Ovary (tissue), 7 donors: ENCODE measurements at regions not wholly inside any gene's neighbourhood (a gene's known extent, or its start where the extent isn't known, plus 50 kb on each side); places are given as distances from the start of the nearest gene placed in this dataset.

ENCODE experiments used
- DNase-seq, 5 donors: peaks; one replicate each; pipeline ENCODE4 v3.0.0-alpha.2; 2019 to 2020
- H3K27ac ChIP-seq, 2 donors: fragments of 200-600 bp; one replicate each; pipeline versions ENCODE4 v1.5.1 to v1.8.0; 2019 to 2022
- H3K27me3 ChIP-seq: fragments of 200-600 bp; one replicate; pipeline ENCODE4 v1.8.0; 2022
- H3K36me3 ChIP-seq: fragments of 200-600 bp; sonication (generic); one replicate; pipeline ENCODE4 v1.5.1; 2019
- H3K4me1 ChIP-seq: one replicate; pipeline ENCODE4 v1.8.1; 2013; ENCODE audit warnings: mild to moderate bottlenecking, moderate library complexity; ENCODE audit not compliant: insufficient read depth
- H3K4me3 ChIP-seq: fragments of 200-600 bp; sonication (generic); one replicate; pipeline ENCODE4 v1.5.1; 2017
- H3K9me3 ChIP-seq, 2 donors: fragments of 200-600 bp in 1 of 2; sonication (generic) in 1 of 2; one replicate each; pipeline versions ENCODE4 v1.5.1 to v1.8.1; 2013 to 2019; ENCODE audit warnings: mild to moderate bottlenecking in 1 of 2, moderate library complexity in 1 of 2
- EP300 ChIP-seq: sonication (generic); formaldehyde crosslinking; IDR thresholded peaks from one replicate; pipeline ENCODE4 v1.6.1; 2017; ENCODE audit warnings: antibody characterized with exemption
- POLR2A ChIP-seq: fragments of 450-650 bp; IDR thresholded peaks from one replicate; pipeline ENCODE4 v1.6.1; 2017; ENCODE audit warnings: antibody characterized with exemption, mild to moderate bottlenecking, moderate library complexity
- WGBS, 3 donors: extraction: QIAGEN DNeasy Blood & Tissue Kit in 1 of 3; methylation state at CpG; one replicate each; pipeline versions ENCODE4 v1.1.5 to v1.1.7; 2013 to 2017; 5-methylcytosine and 5-hydroxymethylcytosine counted together
- intact Hi-C, 4 donors: fragments of 100-400 bp; cut with DNase I; formaldehyde crosslinking; loops; one replicate each; pipeline versions ENCODE4 v1.11.0 to v1.15.1; 2022 to 2023
- TF ChIP-seq, protein P1 (sequence below), 3 donors: fragments of 450-650 bp in 2 of 3; fragments of 200-600 bp in 1 of 3; IDR thresholded peaks; one replicate each; pipeline versions ENCODE4 v1.5.1 to v1.8.0; 2016 to 2022; ENCODE audit warnings: antibody characterized with exemption in 3 of 3, mild to moderate bottlenecking in 1 of 3
- donor health status: DM: no; HTN: no; CAD: no; lungs with moderate emphysema.
- donor health status: DM: no; HTN: no; CAD: no.
- donor health status: Bipolar disorder and iron deficiency.
- donor health status: DM: no; HTN: no; CAD: no.
- donor health status: DM: yes; HTN: yes; CAD: no.

DNA sequence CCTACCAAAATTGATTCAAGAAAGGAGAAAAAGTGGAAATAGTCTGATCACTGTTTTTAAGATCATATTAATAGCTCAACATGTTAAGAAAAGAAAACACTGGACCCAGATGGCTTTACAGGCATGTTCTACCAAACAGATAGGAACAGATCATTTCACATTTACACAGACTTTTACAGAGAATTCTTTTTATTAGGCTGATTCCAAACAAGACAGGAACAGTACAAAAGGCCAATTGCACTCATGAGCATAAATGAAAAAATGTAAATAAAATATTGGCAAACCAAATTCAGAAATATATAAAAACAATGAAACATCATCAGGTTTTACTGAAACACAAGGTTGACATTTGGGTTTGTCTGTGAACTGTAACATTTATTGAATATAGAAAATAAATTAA is 106.5 kb downstream of the WNT5A start:
- intact Hi-C loops, result no loop called here
- Histone ChIP-seq H3K4me3 (no peak overlapping the region), H3K27ac (no peak overlapping the region), H3K36me3 (no peaks in the 10 kb centered on the region), H3K4me1 (no peaks in the 10 kb centered on the region), H3K9me3 (no peaks in the 10 kb centered on the region), H3K27me3 (no peaks in the 10 kb centered on the region)
- no peak for DNase-seq
- TF ChIP-seq EP300, result no peak
- TF ChIP-seq POLR2A, result no peak
- TF ChIP-seq, protein P1, sequence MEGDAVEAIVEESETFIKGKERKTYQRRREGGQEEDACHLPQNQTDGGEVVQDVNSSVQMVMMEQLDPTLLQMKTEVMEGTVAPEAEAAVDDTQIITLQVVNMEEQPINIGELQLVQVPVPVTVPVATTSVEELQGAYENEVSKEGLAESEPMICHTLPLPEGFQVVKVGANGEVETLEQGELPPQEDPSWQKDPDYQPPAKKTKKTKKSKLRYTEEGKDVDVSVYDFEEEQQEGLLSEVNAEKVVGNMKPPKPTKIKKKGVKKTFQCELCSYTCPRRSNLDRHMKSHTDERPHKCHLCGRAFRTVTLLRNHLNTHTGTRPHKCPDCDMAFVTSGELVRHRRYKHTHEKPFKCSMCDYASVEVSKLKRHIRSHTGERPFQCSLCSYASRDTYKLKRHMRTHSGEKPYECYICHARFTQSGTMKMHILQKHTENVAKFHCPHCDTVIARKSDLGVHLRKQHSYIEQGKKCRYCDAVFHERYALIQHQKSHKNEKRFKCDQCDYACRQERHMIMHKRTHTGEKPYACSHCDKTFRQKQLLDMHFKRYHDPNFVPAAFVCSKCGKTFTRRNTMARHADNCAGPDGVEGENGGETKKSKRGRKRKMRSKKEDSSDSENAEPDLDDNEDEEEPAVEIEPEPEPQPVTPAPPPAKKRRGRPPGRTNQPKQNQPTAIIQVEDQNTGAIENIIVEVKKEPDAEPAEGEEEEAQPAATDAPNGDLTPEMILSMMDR (IDR thresholded peaks at IDR 0.05), result no peak

DNA sequence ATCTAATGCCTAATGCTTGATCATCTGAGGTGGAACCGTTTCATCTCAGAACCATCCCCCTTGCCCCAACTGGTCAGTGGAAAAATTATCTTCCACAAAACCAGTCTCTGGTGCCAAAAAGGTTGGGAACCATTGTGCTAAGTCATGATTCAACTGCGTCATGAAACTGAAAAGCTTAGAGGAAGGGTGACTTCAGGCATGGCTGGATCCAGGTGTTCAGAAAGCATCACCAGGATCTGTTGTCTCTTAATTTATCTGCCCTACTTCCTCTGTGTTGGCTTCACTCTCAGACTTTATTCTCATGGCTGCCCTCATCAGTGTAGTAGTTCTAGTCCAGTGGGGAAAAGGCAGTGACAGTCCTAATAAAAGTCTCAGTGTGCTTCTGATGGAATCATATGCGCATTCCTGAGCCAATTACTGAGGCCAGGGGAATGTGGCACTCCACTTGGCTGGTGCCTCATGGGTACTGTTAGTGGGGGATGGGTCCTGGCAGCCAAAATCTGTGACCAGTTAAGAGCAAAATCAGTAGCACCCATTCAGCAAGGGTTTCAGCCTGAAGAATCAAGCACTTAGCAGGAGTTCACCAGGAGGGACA is 110.3 kb downstream of the WNT5A start:
- no peak for DNase-seq
- Histone ChIP-seq H3K4me3 (no peak overlapping the region), H3K27ac (no peak overlapping the region), H3K9me3 (no peaks in the 10 kb centered on the region), H3K36me3 (no peaks in the 10 kb centered on the region), H3K27me3 (no peaks in the 10 kb centered on the region), H3K4me1 (no peaks in the 10 kb centered on the region)
- 89 to 96% (median 93%) methylated on average over 3 of the region's 3 CpGs for WGBS, 3 donors
- intact Hi-C loops, result no loop called here
- TF ChIP-seq, protein P1 (IDR thresholded peaks at IDR 0.05), result no peak
- TF ChIP-seq POLR2A, result no peak
- TF ChIP-seq EP300, result no peak

DNA sequence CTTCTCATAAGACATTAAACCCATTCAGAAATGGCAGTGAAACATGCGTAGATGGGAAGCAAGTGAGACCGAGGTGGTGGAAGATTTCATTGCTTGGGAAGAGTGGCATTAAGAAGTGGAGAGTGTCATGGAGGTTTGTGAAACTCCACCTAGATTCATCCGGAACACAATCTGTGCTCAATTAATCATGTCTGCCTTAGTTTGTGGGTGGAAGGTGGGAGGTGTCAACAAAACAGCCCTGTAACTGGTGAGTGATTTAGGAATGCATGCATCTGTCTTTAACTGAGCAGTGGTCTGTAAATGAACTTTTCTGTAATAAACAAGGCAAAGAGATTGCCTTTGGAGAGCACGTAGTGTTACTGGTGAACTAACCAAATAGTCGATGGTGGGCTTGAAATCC is 113.7 kb downstream of the WNT5A start:
- Histone ChIP-seq H3K27ac (no peak overlapping the region), H3K36me3 (no peaks in the 10 kb centered on the region), H3K4me1 (no peaks in the 10 kb centered on the region), H3K4me3 (no peak overlapping the region), H3K27me3 (no peaks in the 10 kb centered on the region), H3K9me3 (no peaks in the 10 kb centered on the region)
- intact Hi-C loops, result no loop called here
- WGBS, 3 donors, result 86 to 91% (median 88%) methylated on average over 5 of the region's 5 CpGs
- no peak for DNase-seq
- TF ChIP-seq, protein P1 (IDR thresholded peaks at IDR 0.05), result no peak
- TF ChIP-seq EP300, result no peak
- no peak for TF ChIP-seq POLR2A

DNA sequence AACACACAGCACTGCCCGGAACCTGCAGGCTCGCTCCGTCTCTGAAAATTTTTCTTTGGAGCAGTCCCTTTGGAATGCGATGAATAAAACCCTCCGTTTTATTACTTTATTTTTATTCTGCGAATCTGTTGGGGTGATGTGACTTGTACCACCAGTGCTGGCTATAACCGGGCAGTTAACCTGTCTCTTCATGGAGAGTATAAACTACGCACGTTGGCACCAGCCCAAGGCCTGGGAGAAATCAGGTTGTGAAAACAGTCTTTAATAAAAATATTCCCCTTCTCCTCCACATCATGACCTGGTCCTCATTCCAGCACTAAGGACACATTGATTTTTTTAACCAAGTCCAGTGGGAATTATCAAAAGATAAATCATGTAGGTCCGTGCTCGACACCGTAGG is 116.8 kb downstream of the WNT5A start:
- H3K36me3 ChIP-seq, result no peaks in the 10 kb centered on the region
- H3K27me3 ChIP-seq, result no peaks in the 10 kb centered on the region
- no peaks in the 10 kb centered on the region for H3K9me3 ChIP-seq
- no peak overlapping the region for H3K4me3 ChIP-seq
- H3K27ac ChIP-seq, result no peak overlapping the region
- TF ChIP-seq EP300 (no peak), POLR2A (no peak)
- TF ChIP-seq, protein P1 (IDR thresholded peaks at IDR 0.05), result no peak
- 39 to 46% (median 42%) methylated on average over 12 of the region's 12 CpGs for WGBS, 3 donors
- no peaks in the 10 kb centered on the region for H3K4me1 ChIP-seq
- no peak for DNase-seq
- intact Hi-C loops, result no loop called here
